GM21717 (cell line): ENCODE measurements at regions not wholly inside any gene's neighbourhood (a gene's known extent, or its start where the extent isn't known, plus 50 kb on each side); places are given as distances from the start of the nearest gene placed in this dataset.

Experiments used
- ATAC-seq: cut with Tn5 transposase; IDR thresholded peaks from one replicate; pipeline ENCODE4 v1.9.1; 2021; ENCODE audit warnings: mild to moderate bottlenecking, moderate library complexity; ENCODE audit not compliant: unreplicated experiment

- no peak for ATAC-seq
Observed at GRCh38 chr7:125409921-125410320, 480.3 kb upstream of the POT1 start.

DNA sequence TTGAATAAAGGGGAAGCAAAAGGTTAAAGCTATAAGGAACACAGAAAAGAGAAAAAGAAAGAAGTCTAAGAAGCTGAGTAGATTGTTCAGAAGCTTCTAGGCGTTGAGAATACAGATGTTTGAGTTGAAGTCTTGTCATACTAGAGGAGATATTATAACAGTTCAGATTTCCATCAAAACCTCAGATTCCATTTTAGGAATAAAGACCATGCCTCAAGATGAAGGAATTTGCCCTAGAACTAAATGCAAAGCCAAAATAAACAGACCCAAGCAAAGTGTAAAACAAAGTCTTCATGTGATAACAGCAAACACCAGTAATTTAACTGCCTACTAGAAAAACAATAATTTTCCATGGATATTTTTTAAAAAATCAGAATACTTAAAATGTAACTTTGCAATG lies 476.5 kb upstream of the POT1 start:
- ATAC-seq = no peak

DNA sequence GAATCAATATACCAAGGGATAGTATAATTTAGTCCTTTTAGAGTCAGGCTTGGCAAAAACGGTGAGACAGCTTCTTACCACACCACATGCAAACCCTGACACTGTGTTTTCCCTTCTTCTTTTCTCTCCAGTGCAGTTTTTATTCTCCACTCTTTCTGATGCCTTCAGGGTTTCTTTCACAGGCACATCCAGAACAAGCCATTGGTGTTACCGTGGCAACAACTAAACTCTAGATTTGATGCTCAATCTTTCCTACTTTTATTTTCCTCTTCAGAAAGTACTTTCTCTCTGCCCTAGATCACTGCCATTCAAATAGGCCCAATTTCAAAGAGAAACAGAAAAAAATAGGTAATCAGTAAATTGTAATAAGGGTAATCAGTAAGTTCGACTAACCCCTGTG lies 469.8 kb upstream of the POT1 start:
- no peak for ATAC-seq

GRCh38 chr7:125396466-125397151 lies 467.0 kb upstream of the POT1 start:
- no peak for ATAC-seq

DNA sequence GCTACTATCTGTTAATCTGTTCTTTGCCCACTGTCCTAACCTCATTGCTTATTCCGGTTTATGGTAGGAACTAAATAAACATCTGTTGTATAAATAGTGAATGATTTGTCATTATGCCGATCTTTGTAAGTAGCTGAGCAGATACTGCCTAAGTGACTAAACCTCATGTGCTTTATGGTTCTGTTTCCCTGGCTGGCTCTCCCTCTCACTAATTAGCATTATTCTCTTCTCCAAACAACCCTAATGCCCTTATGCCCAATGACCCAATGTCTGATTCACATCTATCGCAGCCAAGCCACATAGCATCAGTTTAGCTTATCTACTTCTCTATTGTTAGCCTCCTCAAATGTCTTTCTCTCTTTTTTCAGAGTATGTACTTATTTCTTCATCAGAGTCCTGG lies 462.3 kb upstream of the POT1 start:
- ATAC-seq = no peak

- no peak for ATAC-seq
Observed at GRCh38 chr7:125390981-125391380, 461.4 kb upstream of the POT1 start.

DNA sequence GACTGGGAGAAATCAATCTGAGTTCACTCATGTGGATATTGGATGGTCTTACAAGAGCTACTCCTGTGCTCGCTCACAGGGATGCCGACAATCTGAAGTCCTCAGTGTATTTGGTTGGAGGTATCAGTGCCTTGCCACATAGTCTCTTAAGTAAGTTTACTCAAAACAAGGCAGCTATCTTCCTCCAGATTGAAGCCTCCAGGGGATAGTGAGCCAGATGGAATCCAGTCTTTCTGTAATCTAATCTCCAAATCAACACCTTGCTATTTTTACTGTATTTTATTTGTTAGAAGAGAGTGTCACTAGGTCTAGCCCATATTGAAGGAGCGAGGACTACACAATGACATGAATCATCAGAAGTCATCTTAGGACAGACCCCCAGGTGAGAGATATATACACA lies 456.6 kb upstream of the POT1 start:
- ATAC-seq = no peak

- no peak for ATAC-seq
Observed at GRCh38 chr7:125383324-125383723, 453.7 kb upstream of the POT1 start.

GRCh38 chr7:125382401-125382800 lies 452.8 kb upstream of the POT1 start:
- no peak for ATAC-seq

DNA sequence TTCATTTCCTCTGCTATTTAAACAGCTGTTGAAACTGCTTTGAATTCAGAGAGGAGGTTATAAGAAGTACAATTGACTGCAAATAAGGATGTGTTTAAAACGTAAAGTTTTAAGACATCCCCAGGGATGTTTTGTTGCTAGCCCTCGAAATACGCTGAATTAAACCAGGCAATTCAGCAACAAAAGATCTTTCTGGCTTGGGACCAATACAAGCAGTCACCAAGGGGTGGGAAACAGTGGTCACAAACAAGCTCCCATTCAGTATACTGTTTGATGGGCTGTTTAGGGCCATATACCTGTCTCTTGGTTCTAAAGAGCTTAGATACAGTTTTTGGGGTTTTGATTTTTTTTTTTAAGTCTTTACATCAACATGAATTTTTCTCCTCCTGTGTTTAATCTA lies 446.3 kb upstream of the POT1 start:
- no peak for ATAC-seq

GRCh38 chr7:125370502-125370901 lies 440.9 kb upstream of the POT1 start:
- ATAC-seq = no peak

DNA sequence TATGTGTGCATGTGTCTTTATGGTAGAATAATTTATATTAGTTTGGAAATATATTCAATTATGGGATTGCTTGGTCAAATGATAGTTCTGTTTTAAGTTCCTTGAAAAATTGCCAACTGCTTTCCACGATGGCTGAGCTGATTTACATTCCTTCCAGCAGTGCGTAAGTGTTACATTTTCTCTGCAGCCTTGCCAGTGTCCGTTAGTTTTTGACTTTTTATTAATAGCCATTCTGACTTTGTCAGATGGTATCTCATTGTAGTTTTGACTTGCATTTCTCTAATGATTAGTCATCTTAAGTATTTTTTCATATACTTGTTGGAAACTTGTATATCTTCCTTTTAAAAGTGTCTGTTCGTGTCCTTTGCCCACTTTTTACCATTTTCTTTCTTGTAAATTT lies 434.2 kb upstream of the POT1 start:
- ATAC-seq = no peak

- no peak for ATAC-seq
Observed at GRCh38 chr7:125358551-125359167, 429.0 kb upstream of the POT1 start.

GRCh38 chr7:125357676-125358455 lies 428.2 kb upstream of the POT1 start:
- ATAC-seq = no peak

GRCh38 chr7:125355899-125356298 lies 426.3 kb upstream of the POT1 start:
- ATAC-seq = peak; percentile 71

DNA sequence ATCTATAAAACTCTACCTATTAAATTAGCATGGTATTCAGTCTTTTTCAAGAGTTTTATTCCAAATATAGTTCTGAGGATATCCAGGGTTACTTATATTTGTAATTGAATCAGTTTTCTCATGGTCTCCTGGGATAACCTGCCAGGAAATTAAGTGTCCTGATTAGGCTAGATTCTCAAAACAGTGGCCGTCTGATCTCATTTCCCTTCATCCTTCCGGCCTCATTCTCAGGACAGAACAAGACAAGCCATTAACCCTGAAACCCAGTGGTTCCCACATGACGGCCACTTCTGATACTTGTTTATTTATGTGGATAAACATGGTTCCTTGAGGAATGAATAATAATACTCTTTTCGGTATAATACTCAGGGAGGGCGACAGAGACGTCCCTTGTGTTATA lies 417.6 kb upstream of the POT1 start:
- no peak for ATAC-seq

- no peak for ATAC-seq
Observed at GRCh38 chr7:125338110-125338509, 408.5 kb upstream of the POT1 start.

DNA sequence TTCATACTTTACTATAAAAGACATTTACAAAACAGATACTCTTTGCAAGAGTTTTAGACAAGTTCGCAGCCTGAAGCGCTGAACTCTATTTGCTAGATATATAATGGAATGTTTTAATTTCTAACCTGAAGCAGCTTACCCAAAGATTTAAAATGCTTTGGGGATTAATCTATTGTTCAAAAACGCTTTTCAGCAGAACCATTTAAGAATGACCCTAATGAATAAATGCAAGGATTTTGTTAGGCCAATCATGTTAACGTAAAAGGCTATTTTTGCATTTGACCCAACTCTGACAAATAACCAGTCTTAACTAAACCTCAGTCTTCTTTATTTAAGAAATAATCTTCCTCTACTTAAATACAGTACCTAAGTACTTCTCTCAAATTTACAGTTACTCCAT lies 406.7 kb upstream of the POT1 start:
- no peak for ATAC-seq

DNA sequence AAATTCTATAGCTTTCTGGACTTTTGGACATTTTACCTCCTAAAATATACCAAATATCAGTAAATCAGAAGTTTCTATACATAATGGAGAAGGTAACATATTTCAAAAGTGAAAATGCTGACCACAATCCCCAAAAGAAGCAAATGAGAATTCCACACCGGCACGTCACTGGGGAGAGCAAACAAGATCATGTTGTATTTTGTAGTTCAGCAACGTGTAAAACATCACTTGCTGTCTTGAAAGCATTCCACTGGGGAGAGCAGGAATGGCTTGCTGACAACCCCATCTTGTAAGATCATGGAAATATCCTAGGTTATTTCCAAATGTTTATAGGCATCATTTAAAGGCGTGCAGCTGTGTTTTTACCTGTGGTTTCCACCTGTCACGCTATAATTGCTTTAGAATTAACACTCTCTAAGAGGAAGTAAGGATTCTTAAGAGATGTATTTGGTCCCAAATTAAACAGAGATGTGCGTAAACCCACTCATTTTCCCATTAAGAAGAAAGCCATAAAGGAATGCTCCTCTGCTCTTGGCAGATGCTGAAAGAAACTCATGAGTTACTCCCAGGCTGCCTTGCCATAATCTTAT lies 397.1 kb upstream of the POT1 start:
- no peak for ATAC-seq

GRCh38 chr7:125316466-125316865 lies 386.8 kb upstream of the POT1 start:
- no peak for ATAC-seq

DNA sequence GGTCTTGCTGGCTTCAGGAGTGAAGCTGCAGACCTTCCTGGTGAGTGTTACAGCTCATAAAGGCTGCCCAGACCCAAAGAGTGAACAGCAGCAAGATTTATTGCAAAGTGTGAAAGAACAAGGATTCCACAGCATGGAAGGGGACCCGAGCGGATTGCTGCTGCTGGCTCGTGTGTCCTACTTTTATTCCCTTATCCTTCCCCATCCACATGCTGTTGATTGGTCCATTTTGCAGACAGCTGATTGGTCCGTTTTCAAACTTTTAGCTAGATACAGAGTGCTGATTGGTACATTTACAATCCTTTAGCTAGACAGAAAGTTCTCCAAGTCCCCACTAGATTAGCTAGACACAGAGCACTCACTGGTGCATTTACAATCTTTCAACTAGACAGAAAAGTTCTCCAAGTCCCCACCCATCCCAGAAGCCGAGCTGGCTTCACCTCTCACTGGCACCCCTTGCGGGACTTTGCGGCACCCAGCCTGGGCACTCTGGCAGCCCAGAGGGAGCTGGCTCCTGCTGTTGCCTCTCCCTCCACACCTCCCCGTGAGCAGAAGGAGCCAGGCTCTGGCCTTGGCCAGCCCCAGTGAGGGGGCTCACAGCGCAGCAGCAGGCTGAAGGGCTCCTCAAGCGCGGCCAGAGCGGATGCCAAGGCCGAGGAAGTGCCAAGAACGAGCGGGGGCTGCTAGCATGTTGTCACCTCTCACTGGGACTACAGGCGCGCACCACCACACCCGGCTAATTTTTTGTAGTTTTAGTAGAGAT lies 369.6 kb upstream of the POT1 start:
- ATAC-seq = no peak
